HFFc6 (cell line): ENCODE measurements at regions not wholly inside any gene's neighbourhood (a gene's known extent, or its start where the extent isn't known, plus 50 kb on each side); places are given as distances from the start of the nearest gene placed in this dataset.

ENCODE experiments used
- DNase-seq: peaks from one replicate; pipeline ENCODE4 v3.0.0-alpha.2; 2018
- H3K27ac Mint-ChIP-seq: 2 replicates; pipeline ENCODE4 v1.8.0; 2020; ENCODE audit warnings: mild to moderate bottlenecking, mixed read lengths
- H3K27me3 Mint-ChIP-seq: 2 replicates; pipeline ENCODE4 v1.8.0; 2021; ENCODE audit warnings: mild to moderate bottlenecking, moderate library complexity, mixed read lengths; ENCODE audit not compliant: insufficient read depth
- H3K36me3 Mint-ChIP-seq: 2 replicates; pipeline ENCODE4 v1.8.0; 2021; ENCODE audit warnings: low read depth, mixed read lengths
- H3K4me1 Mint-ChIP-seq: 2 replicates; pipeline ENCODE4 v1.8.0; 2020; ENCODE audit warnings: low read depth, mixed read lengths
- H3K4me3 Mint-ChIP-seq: 2 replicates; pipeline ENCODE4 v1.8.0; 2020; ENCODE audit warnings: mild to moderate bottlenecking, moderate library complexity, mixed read lengths
- H3K9me3 Mint-ChIP-seq: 2 replicates; pipeline ENCODE4 v1.8.0; 2020; ENCODE audit warnings: mild to moderate bottlenecking, mixed read lengths
- CTCF ChIP-seq: fragments of 200-600 bp; sonication (generic); IDR thresholded peaks from 2 replicates; pipeline ENCODE4 v1.5.0; 2021; ENCODE audit warnings: antibody characterized with exemption, mild to moderate bottlenecking

- H3K4me1 Mint-ChIP-seq: no peaks in the 10 kb centered on the region
- no peak overlapping the region for H3K27ac Mint-ChIP-seq
- no peaks in the 10 kb centered on the region for H3K27me3 Mint-ChIP-seq
- no peaks in the 10 kb centered on the region for H3K9me3 Mint-ChIP-seq
- TF ChIP-seq CTCF: no peak
- no peak for DNase-seq
- no peaks in the 10 kb centered on the region for H3K36me3 Mint-ChIP-seq
- no peak overlapping the region for H3K4me3 Mint-ChIP-seq
These were observed 280.4 kb upstream of the HSF2 start for GRCh38 chr6:122118945-122119506.

GRCh38 chr6:122122202-122122601 lies 277.2 kb upstream of the HSF2 start:
- no peaks in the 10 kb centered on the region for H3K4me1 Mint-ChIP-seq
- no peak overlapping the region for H3K4me3 Mint-ChIP-seq
- no peak overlapping the region for H3K27ac Mint-ChIP-seq
- no peaks in the 10 kb centered on the region for H3K36me3 Mint-ChIP-seq
- H3K9me3 Mint-ChIP-seq: no peaks in the 10 kb centered on the region
- no peak for DNase-seq
- TF ChIP-seq CTCF: no peak
- no peaks in the 10 kb centered on the region for H3K27me3 Mint-ChIP-seq

GRCh38 chr6:122122686-122123085 lies 276.8 kb upstream of the HSF2 start:
- no peak for TF ChIP-seq CTCF
- Mint-ChIP-seq H3K27me3 (no peaks in the 10 kb centered on the region), H3K27ac (no peak overlapping the region), H3K9me3 (no peaks in the 10 kb centered on the region), H3K4me1 (no peaks in the 10 kb centered on the region), H3K4me3 (no peak overlapping the region), H3K36me3 (no peaks in the 10 kb centered on the region)
- DNase-seq: no peak

GRCh38 chr6:122124908-122125307 lies 274.5 kb upstream of the HSF2 start:
- TF ChIP-seq CTCF: no peak
- no peaks in the 10 kb centered on the region for H3K36me3 Mint-ChIP-seq
- H3K27ac Mint-ChIP-seq: no peak overlapping the region
- H3K27me3 Mint-ChIP-seq: no peaks in the 10 kb centered on the region
- no peaks in the 10 kb centered on the region for H3K9me3 Mint-ChIP-seq
- no peak for DNase-seq
- no peaks in the 10 kb centered on the region for H3K4me1 Mint-ChIP-seq
- H3K4me3 Mint-ChIP-seq: no peak overlapping the region

- Mint-ChIP-seq H3K36me3 (no peaks in the 10 kb centered on the region), H3K9me3 (no peaks in the 10 kb centered on the region), H3K27me3 (no peaks in the 10 kb centered on the region), H3K4me1 (no peaks in the 10 kb centered on the region), H3K27ac (no peak overlapping the region), H3K4me3 (no peak overlapping the region)
- TF ChIP-seq CTCF: no peak
- DNase-seq: no peak
These were observed 272.6 kb upstream of the HSF2 start for GRCh38 chr6:122126894-122127293.

GRCh38 chr6:122128445-122128844 lies 271.0 kb upstream of the HSF2 start:
- H3K27ac Mint-ChIP-seq: no peak overlapping the region
- no peaks in the 10 kb centered on the region for H3K36me3 Mint-ChIP-seq
- H3K4me1 Mint-ChIP-seq: no peaks in the 10 kb centered on the region
- H3K27me3 Mint-ChIP-seq: no peaks in the 10 kb centered on the region
- H3K4me3 Mint-ChIP-seq: no peak overlapping the region
- TF ChIP-seq CTCF: no peak
- no peak for DNase-seq
- H3K9me3 Mint-ChIP-seq: no peaks in the 10 kb centered on the region
